Fibroblast of villous mesenchyme (primary cell): ENCODE measurements at regions not wholly inside any gene's neighbourhood (a gene's known extent, or its start where the extent isn't known, plus 50 kb on each side); places are given as distances from the start of the nearest gene placed in this dataset.

Experiments
- DNase-seq: peaks from one replicate; pipeline ENCODE4 v3.0.0-alpha.2; 2010; ENCODE audit warnings: low read depth
- H3K4me3 ChIP-seq: 2 replicates; pipeline ENCODE4 v1.5.1; 2011; ENCODE audit warnings: low read depth, mild to moderate bottlenecking, low read length
- TF ChIP-seq, protein P1 (sequence below): IDR thresholded peaks from 2 replicates; pipeline ENCODE4 v1.5.1; 2012; ENCODE audit warnings: low read depth, mild to moderate bottlenecking, low read length; ENCODE audit not compliant: insufficient read depth

DNA sequence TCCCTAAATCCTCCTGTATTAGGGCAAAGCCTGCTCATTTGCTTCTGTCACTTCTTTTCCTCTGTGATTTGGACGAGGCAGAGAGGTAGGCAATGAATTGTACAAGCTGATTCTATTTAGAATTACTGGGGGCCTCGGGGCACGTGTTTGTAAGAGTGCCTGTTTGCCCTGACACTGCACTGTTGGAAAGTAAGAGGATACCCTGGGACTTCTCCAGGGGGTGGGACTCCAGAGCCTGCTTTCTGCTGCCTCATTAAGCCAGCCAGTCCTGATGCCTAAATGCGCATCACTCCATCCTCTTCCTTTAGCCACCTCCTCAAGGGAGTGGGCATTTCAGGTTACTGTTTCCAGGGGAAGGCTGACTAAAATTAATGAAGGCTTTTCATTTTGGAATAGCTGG is 134.3 kb downstream of the TDRD15 start:
- DNase-seq: no peak
- TF ChIP-seq, protein P1, sequence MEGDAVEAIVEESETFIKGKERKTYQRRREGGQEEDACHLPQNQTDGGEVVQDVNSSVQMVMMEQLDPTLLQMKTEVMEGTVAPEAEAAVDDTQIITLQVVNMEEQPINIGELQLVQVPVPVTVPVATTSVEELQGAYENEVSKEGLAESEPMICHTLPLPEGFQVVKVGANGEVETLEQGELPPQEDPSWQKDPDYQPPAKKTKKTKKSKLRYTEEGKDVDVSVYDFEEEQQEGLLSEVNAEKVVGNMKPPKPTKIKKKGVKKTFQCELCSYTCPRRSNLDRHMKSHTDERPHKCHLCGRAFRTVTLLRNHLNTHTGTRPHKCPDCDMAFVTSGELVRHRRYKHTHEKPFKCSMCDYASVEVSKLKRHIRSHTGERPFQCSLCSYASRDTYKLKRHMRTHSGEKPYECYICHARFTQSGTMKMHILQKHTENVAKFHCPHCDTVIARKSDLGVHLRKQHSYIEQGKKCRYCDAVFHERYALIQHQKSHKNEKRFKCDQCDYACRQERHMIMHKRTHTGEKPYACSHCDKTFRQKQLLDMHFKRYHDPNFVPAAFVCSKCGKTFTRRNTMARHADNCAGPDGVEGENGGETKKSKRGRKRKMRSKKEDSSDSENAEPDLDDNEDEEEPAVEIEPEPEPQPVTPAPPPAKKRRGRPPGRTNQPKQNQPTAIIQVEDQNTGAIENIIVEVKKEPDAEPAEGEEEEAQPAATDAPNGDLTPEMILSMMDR: no peak
- no peak overlapping the region for H3K4me3 ChIP-seq

DNA sequence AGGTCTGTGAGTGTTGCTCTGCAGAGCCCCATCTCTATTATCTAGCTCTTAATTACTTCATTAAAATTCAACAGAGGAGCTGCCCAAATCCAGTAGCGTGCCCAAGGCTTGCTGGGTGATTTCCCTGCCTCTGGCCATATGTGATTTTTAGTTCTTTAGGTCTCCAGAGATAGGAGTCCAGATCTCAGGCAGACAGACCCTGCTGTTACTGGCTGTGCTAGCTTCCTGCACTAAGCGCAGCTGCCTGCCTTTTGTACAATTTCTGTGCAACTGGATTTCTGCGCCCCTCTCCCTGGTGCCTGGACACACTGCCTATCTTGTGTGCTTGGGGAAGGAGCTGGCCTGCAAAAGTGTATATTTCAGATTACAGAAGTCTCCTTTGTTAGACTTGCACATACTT is 136.5 kb downstream of the TDRD15 start:
- DNase-seq: no peak
- TF ChIP-seq, protein P1: no peak
- no peak overlapping the region for H3K4me3 ChIP-seq

DNA sequence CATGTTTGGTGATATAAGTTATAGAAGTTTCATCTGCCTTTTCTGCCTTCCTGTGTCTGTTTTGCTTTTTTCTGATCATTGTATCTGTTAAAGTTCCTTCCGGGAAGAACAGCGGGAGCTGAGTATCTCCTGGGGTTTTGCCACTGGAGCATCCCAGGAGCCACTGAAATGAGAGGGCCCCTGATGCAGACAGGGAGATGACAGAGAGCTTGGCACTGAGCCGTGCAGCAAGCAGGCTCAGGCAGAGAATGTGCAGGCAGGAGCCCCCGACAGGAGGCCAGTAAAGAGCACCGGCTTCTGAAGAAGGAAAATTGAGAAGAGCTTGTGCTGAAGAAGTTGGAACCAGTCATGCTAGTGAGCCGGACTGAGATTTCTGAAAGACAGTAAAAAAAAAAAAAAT is 137.8 kb downstream of the TDRD15 start:
- no peak overlapping the region for H3K4me3 ChIP-seq
- DNase-seq: no peak
- TF ChIP-seq, protein P1: no peak

DNA sequence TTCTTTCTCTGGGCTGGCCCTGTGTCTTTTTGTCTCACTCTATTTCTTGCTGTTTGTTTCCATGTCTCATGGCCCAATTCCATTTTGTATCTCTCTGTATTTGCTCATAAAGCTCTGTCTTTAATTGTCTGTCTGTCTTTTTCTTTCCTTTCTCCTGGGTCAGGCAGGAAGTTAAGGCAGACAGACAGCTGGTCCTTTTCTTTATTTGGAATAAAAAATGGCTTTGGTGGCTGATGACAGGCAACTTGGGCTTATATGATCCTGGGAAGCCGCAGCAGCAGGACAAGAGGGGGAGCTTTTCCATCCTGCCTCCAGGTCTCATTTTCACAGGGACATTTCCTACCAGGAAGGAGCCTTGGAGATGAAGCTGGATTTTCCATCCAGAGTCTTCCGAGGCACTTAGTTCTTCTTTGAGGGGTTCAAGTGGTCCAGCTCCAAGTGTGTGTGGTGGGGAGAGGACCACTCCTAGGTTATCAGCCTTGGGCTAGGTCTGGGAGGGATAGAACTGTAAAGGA is 138.7 kb downstream of the TDRD15 start:
- TF ChIP-seq, protein P1: no peak
- no peak overlapping the region for H3K4me3 ChIP-seq
- no peak for DNase-seq

DNA sequence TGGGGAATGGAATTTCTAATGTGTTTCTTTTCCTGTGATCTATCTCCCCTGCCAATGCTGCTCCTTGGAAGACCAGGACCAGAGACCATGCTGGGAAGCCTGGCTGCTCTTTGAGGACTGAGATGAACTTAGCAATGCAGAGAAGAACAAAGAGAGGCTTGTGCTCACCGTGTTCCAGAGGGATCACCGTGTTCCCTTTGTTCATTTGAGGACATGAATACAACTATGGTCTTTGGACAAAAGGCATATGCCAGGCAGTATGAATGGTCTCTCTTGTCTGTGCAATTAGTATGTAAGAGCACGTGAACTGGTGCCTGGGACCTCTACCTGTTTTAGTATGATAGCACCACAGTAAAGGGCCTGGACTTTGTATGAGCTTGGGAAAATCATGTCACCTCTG is 139.9 kb downstream of the TDRD15 start:
- no peak for DNase-seq
- TF ChIP-seq, protein P1: no peak
- no peak overlapping the region for H3K4me3 ChIP-seq

DNA sequence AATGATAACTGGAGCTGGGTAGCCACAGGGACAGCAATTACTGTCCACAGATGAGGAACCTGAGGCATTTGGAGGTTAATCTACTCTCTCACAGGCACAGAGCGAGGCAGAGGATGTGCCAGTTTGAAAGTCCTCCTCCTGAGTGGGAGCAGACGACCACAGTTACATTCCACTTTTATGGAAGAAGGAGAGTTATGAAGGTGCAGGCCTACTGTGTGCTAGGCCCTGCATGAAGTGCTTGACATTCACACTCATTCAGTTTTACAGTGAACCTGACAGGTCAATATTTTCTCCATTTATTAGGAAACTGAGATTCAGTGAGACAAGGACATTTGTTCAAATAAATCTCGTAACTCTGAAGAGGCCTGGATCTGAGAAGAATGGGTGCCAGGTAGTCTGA is 142.0 kb downstream of the TDRD15 start:
- no peak overlapping the region for H3K4me3 ChIP-seq
- TF ChIP-seq, protein P1: no peak
- no peak for DNase-seq

DNA sequence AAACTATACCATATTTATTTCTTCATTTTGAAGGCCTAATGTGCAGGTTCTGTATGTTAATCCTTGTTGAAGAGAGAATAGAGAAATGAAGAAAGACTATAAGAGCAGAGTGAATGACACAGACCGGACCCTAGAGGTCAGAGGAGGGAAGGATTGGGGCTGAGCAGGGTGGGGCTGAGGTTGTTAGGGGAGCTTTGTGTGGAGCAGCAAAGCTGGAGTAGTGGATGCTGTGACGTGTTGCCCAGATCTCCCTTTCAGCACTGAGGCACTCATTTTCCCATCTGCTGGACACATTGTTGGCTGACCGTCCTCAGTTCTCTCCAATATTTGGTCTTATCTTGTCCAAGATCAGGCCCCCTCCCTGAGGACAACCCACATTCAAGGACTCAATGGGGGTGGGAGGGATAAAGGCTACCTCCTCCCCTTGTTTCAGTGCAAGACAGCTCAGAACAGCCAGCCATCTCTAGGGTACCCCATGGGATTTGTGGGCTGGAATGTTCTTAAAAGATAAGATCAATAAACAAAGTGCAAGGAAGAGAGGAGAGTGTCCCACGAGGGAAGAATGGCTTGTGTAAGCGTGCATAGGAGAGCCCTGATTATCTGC is 143.6 kb downstream of the TDRD15 start:
- TF ChIP-seq, protein P1: no peak
- no peak for DNase-seq
- no peak overlapping the region for H3K4me3 ChIP-seq
